ENCODE measurements at regions not wholly inside any gene's neighbourhood (a gene's known extent, or its start where the extent isn't known, plus 50 kb on each side); places are given as distances from the start of the nearest gene placed in this dataset.

DNA sequence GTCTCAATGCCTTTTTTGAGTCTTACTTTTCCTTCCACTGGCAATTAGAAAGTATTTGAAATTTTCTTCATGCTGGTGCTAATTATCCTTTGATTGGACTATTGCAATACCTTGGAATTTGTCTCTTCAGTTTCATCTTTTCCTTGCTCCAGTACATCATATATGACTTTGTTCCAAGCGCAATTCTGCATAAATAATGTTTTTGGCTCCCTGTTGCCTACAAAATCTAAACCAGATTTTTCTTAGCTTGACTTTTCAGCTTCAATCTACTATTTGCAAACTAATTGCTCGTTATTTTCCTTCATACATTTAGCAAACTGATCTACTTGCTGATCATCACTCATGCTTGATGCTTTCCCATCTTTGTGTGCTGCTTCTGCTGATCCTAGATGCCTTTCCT lies 230.8 kb upstream of the GPR149 start:
- 87% methylated on average over 2 of the region's 2 CpGs for WGBS (ENCODE audit: low lambda C conversion rate, missing lambda C conversion rate)
- H4K20me1 ChIP-seq (ENCODE audit: insufficient read depth, poor library complexity, severe bottlenecking), result no peaks in the 10 kb centered on the region
- H2AFZ ChIP-seq, result no peak overlapping the region
- TF ChIP-seq EZH2 (IDR thresholded peaks at IDR 0.05; ENCODE audit: borderline replicate concordance), result no peak
- TF ChIP-seq EZH2phosphoT487 (IDR thresholded peaks at IDR 0.05; ENCODE audit: low read depth, severe bottlenecking, unreplicated experiment), result no peak
- TF ChIP-seq, protein P1, sequence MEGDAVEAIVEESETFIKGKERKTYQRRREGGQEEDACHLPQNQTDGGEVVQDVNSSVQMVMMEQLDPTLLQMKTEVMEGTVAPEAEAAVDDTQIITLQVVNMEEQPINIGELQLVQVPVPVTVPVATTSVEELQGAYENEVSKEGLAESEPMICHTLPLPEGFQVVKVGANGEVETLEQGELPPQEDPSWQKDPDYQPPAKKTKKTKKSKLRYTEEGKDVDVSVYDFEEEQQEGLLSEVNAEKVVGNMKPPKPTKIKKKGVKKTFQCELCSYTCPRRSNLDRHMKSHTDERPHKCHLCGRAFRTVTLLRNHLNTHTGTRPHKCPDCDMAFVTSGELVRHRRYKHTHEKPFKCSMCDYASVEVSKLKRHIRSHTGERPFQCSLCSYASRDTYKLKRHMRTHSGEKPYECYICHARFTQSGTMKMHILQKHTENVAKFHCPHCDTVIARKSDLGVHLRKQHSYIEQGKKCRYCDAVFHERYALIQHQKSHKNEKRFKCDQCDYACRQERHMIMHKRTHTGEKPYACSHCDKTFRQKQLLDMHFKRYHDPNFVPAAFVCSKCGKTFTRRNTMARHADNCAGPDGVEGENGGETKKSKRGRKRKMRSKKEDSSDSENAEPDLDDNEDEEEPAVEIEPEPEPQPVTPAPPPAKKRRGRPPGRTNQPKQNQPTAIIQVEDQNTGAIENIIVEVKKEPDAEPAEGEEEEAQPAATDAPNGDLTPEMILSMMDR (IDR thresholded peaks at IDR 0.05; ENCODE audit: poor library complexity), result no peak
- no peaks in the 10 kb centered on the region for H3K27me3 ChIP-seq
- H3K4me2 ChIP-seq, result no peak overlapping the region
- DNase-seq (ENCODE audit: low spot score), result no peak
- H3K9me2 ChIP-seq (replicated peaks; ENCODE audit: insufficient read depth), result no peaks in the 10 kb centered on the region
- no peaks in the 10 kb centered on the region for H3K79me2 ChIP-seq
- H3K4me3 ChIP-seq, result no peak overlapping the region
- H3K9me3 ChIP-seq (ENCODE audit: low read depth), result no peaks in the 10 kb centered on the region
- peaks cover 5% of the 10 kb centered on the region for H3K4me1 ChIP-seq (ENCODE audit: insufficient read depth)
- no peaks in the 10 kb centered on the region for H3K36me3 ChIP-seq (replicated peaks; ENCODE audit: insufficient read depth, low read depth)
- no peak overlapping the region for H3K27ac ChIP-seq

DNA sequence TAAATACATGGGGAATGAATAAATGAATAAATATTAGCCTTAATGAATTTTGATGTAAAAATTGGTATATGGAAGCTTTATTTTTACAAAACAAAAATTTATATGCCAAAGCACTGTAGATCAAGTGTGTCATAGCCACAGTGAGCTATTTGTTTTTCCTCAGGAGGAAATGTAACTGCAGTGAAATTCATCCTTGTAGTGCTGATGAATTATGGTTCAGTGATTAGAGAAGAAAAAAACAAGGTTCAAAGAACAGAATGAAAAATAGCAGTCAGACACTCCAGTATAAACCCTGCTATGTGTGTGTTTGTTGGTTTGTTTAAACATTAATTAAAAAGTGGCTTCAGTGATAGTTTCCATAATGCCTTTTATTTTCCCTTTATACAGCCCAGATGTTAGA lies 228.0 kb upstream of the GPR149 start:
- H4K20me1 ChIP-seq (ENCODE audit: insufficient read depth, poor library complexity, severe bottlenecking), result no peaks in the 10 kb centered on the region
- H3K36me3 ChIP-seq (replicated peaks; ENCODE audit: insufficient read depth, low read depth), result no peaks in the 10 kb centered on the region
- no peaks in the 10 kb centered on the region for H3K9me3 ChIP-seq (ENCODE audit: low read depth)
- peaks cover under 1% of the 10 kb centered on the region for H3K4me1 ChIP-seq (ENCODE audit: insufficient read depth)
- no peak for DNase-seq (ENCODE audit: low spot score)
- H2AFZ ChIP-seq, result no peak overlapping the region
- no peaks in the 10 kb centered on the region for H3K9me2 ChIP-seq (replicated peaks; ENCODE audit: insufficient read depth)
- no peak overlapping the region for H3K4me3 ChIP-seq
- no peaks in the 10 kb centered on the region for H3K79me2 ChIP-seq
- H3K27me3 ChIP-seq, result no peaks in the 10 kb centered on the region
- TF ChIP-seq, protein P1 (IDR thresholded peaks at IDR 0.05; ENCODE audit: poor library complexity), result no peak
- TF ChIP-seq EZH2 (IDR thresholded peaks at IDR 0.05; ENCODE audit: borderline replicate concordance) (no peak), EZH2phosphoT487 (IDR thresholded peaks at IDR 0.05; ENCODE audit: low read depth, severe bottlenecking, unreplicated experiment) (no peak)
- H3K4me2 ChIP-seq, result no peak overlapping the region
- no peak overlapping the region for H3K27ac ChIP-seq

DNA sequence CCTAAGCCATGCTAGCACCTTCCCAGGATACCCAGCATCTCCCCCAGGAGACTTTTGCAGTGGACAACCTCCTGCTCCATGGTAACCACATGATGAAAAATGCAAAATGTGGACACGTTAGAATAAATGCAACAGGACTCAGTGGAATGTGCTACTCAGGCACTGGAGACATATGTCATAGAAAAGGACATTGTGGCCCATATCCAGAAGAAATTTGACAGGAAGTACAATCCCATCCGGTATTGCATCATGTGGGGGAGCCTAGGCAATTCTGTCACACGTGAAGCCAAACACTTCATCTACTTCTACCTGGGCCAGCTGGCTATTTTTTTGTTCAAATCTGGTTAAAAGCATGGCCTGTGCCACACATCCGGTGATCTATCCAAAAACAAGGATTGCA lies 227.2 kb upstream of the GPR149 start:
- no peak for DNase-seq (ENCODE audit: low spot score)
- H3K4me3 ChIP-seq, result no peak overlapping the region
- H3K27me3 ChIP-seq, result no peaks in the 10 kb centered on the region
- no peaks in the 10 kb centered on the region for H3K36me3 ChIP-seq (replicated peaks; ENCODE audit: insufficient read depth, low read depth)
- H4K20me1 ChIP-seq (ENCODE audit: insufficient read depth, poor library complexity, severe bottlenecking), result no peaks in the 10 kb centered on the region
- H3K4me1 ChIP-seq (ENCODE audit: insufficient read depth), result no peaks in the 10 kb centered on the region
- no peaks in the 10 kb centered on the region for H3K79me2 ChIP-seq
- H3K4me2 ChIP-seq, result no peak overlapping the region
- no peaks in the 10 kb centered on the region for H3K9me3 ChIP-seq (ENCODE audit: low read depth)
- TF ChIP-seq EZH2 (IDR thresholded peaks at IDR 0.05; ENCODE audit: borderline replicate concordance) (no peak), EZH2phosphoT487 (IDR thresholded peaks at IDR 0.05; ENCODE audit: low read depth, severe bottlenecking, unreplicated experiment) (no peak)
- TF ChIP-seq, protein P1 (IDR thresholded peaks at IDR 0.05; ENCODE audit: poor library complexity), result no peak
- H2AFZ ChIP-seq, result no peak overlapping the region
- H3K9me2 ChIP-seq (replicated peaks; ENCODE audit: insufficient read depth), result no peaks in the 10 kb centered on the region
- 85% methylated on average over 4 of the region's 4 CpGs for WGBS (ENCODE audit: low lambda C conversion rate, missing lambda C conversion rate)
- H3K27ac ChIP-seq, result no peak overlapping the region

DNA sequence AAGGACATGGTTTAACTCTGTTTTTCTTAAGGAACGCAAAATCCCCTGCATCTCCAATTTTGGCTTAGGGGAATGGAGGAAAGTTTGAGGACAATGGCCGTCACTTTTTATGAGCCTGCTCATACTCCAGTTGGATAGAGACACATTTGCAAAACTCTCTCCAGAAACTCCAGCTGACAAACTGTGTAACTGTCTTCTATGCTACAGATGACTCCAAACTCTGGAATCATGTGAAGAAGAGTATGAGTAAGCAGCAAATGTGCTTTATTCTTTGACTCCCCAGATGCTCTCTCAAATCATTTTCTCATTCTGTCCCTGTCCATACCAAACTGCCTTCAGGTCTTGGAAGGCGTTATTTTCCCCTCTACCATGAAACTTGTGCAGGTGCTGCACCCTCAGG lies 226.5 kb upstream of the GPR149 start:
- Histone ChIP-seq H3K27ac (no peak overlapping the region), H4K20me1 (ENCODE audit: insufficient read depth, poor library complexity, severe bottlenecking) (no peaks in the 10 kb centered on the region), H3K27me3 (no peaks in the 10 kb centered on the region), H3K4me2 (no peak overlapping the region), H3K79me2 (no peaks in the 10 kb centered on the region), H3K4me1 (ENCODE audit: insufficient read depth) (no peaks in the 10 kb centered on the region), H3K9me2 (replicated peaks; ENCODE audit: insufficient read depth) (no peaks in the 10 kb centered on the region), H2AFZ (no peak overlapping the region), H3K9me3 (ENCODE audit: low read depth) (no peaks in the 10 kb centered on the region), H3K36me3 (replicated peaks; ENCODE audit: insufficient read depth, low read depth) (no peaks in the 10 kb centered on the region), H3K4me3 (no peak overlapping the region)
- no peak for DNase-seq (ENCODE audit: low spot score)
- 84% methylated on average over 3 of the region's 3 CpGs for WGBS (ENCODE audit: low lambda C conversion rate, missing lambda C conversion rate)
- TF ChIP-seq EZH2phosphoT487 (IDR thresholded peaks at IDR 0.05; ENCODE audit: low read depth, severe bottlenecking, unreplicated experiment), result no peak
- no peak for TF ChIP-seq EZH2 (IDR thresholded peaks at IDR 0.05; ENCODE audit: borderline replicate concordance)
- TF ChIP-seq, protein P1 (IDR thresholded peaks at IDR 0.05; ENCODE audit: poor library complexity), result no peak

Data from hepatocyte (in vitro differentiated cells).